ENCODE measurements at regions not wholly inside any gene's neighbourhood (a gene's known extent, or its start where the extent isn't known, plus 50 kb on each side); places are given as distances from the start of the nearest gene placed in this dataset.

GRCh38 chr2:2703172-2703571, 372.1 kb upstream of the MYT1L start:
- no peaks in the 10 kb centered on the region for H3K27me3 ChIP-seq (ENCODE audit: control insufficient read depth in 1 of 2, insufficient read depth in 2 of 2, low read length in 2 of 2)
- Mint-ChIP-seq H3K9me3 (no peaks in the 10 kb centered on the region), H3K4me3 (no peak overlapping the region), H3K4me1 (ENCODE audit: low read depth) (peaks cover 26% of the 10 kb centered on the region), H3K36me3 (ENCODE audit: low read depth) (no peaks in the 10 kb centered on the region), H3K27me3 (no peaks in the 10 kb centered on the region), H3K27ac (no peak overlapping the region)
- peaks cover 0 to 4% of the 10 kb centered on the region in 2 experiments for H3K9me3 ChIP-seq (ENCODE audit: control insufficient read depth in 1 of 2, insufficient read depth in 1 of 2, low read length in 2 of 2)
- H3K4me1 ChIP-seq (ENCODE audit: insufficient read depth, low read length): peaks cover 11% of the 10 kb centered on the region
- H3K27ac ChIP-seq (ENCODE audit: low read depth in 1 of 2, low read length in 2 of 2): no peak overlapping the region
- H3K36me3 ChIP-seq (ENCODE audit: insufficient read depth, low read length): no peaks in the 10 kb centered on the region
- ATAC-seq (ENCODE audit: poor library complexity): no peak
- intact Hi-C loops (cut with DNase I, micrococcal nuclease): no loop called here
- no peak for DNase-seq
- H3K4me3 ChIP-seq (ENCODE audit: low read length): no peak overlapping the region
- TF ChIP-seq CTCF (IDR thresholded peaks at IDR 0.05): no peak
- ChIA-PET CTCF (no interaction called here), POLR2A (no interaction called here)

- Histone ChIP-seq H3K4me1 (ENCODE audit: insufficient read depth, low read length) (peaks cover 11% of the 10 kb centered on the region), H3K9me3 (ENCODE audit: control insufficient read depth in 1 of 2, insufficient read depth in 1 of 2, low read length in 2 of 2) (peaks cover 0 to 4% of the 10 kb centered on the region in 2 experiments), H3K36me3 (ENCODE audit: insufficient read depth, low read length) (no peaks in the 10 kb centered on the region), H3K27me3 (ENCODE audit: control insufficient read depth in 1 of 2, insufficient read depth in 2 of 2, low read length in 2 of 2) (no peaks in the 10 kb centered on the region), H3K27ac (ENCODE audit: low read depth in 1 of 2, low read length in 2 of 2) (no peak overlapping the region), H3K4me3 (ENCODE audit: low read length) (no peak overlapping the region)
- POLR2A ChIA-PET: no interaction called here
- H3K4me1 Mint-ChIP-seq (ENCODE audit: low read depth): peaks cover 23% of the 10 kb centered on the region
- DNase-seq: no peak
- intact Hi-C loops (cut with DNase I, micrococcal nuclease): no loop called here
- H3K9me3 Mint-ChIP-seq: no peaks in the 10 kb centered on the region
- CTCF ChIA-PET: no interaction called here
- H3K27ac Mint-ChIP-seq: no peak overlapping the region
- TF ChIP-seq CTCF (IDR thresholded peaks at IDR 0.05): no peak
- ATAC-seq (ENCODE audit: poor library complexity): no peak
- H3K27me3 Mint-ChIP-seq: no peaks in the 10 kb centered on the region
- no peak overlapping the region for H3K4me3 Mint-ChIP-seq
- no peaks in the 10 kb centered on the region for H3K36me3 Mint-ChIP-seq (ENCODE audit: low read depth)
These were observed 371.3 kb upstream of the MYT1L start for GRCh38 chr2:2702385-2702784.

DNA sequence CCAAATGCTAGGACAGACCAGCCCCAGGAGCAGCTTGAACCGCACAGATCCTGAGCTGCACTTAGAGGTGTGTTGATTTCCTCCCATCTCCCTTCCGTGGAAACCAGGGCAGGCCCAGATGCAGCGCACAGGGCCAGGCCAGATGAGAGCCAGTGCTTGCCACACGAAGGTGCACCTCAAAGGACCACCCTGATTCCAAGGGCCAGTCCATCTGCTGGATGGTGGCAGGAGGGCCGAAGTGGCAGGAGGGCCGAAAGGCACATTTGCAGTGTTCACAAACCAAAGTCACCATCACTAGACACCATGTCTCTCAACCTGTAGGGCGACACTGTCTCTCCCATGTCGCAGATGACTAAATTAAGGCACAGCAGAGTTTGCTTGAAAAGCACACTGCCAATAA, 370.7 kb upstream of the MYT1L start:
- Mint-ChIP-seq H3K4me1 (ENCODE audit: low read depth) (peaks cover 18% of the 10 kb centered on the region), H3K27ac (no peak overlapping the region), H3K9me3 (no peaks in the 10 kb centered on the region), H3K36me3 (ENCODE audit: low read depth) (no peaks in the 10 kb centered on the region), H3K4me3 (no peak overlapping the region), H3K27me3 (no peaks in the 10 kb centered on the region)
- no peak overlapping the region for H3K4me3 ChIP-seq (ENCODE audit: low read length)
- ATAC-seq (ENCODE audit: poor library complexity) (no peak), DNase-seq (no peak)
- H3K27me3 ChIP-seq (ENCODE audit: control insufficient read depth in 1 of 2, insufficient read depth in 2 of 2, low read length in 2 of 2): no peaks in the 10 kb centered on the region
- POLR2A ChIA-PET: no interaction called here
- intact Hi-C loops (cut with DNase I, micrococcal nuclease): no loop called here
- H3K27ac ChIP-seq (ENCODE audit: low read depth in 1 of 2, low read length in 2 of 2): no peak overlapping the region
- no peaks in the 10 kb centered on the region for H3K36me3 ChIP-seq (ENCODE audit: insufficient read depth, low read length)
- H3K9me3 ChIP-seq (ENCODE audit: control insufficient read depth in 1 of 2, insufficient read depth in 1 of 2, low read length in 2 of 2): peaks cover 0 to 4% of the 10 kb centered on the region in 2 experiments
- no peak for TF ChIP-seq CTCF (IDR thresholded peaks at IDR 0.05)
- peaks cover 11% of the 10 kb centered on the region for H3K4me1 ChIP-seq (ENCODE audit: insufficient read depth, low read length)
- CTCF ChIA-PET: no interaction called here

All from CD4-positive, alpha-beta T cell (primary cell).